Activated naive CD4-positive, alpha-beta T cell treated with anti-CD3 and anti-CD28 coated beads, Interleukin-2, amount 50 U/mL, for 72 hours (primary cell): ENCODE measurements at regions not wholly inside any gene's neighbourhood (a gene's known extent, or its start where the extent isn't known, plus 50 kb on each side); places are given as distances from the start of the nearest gene placed in this dataset.
"Not testable (repeated sequence)": the region's sequence is repeated elsewhere in the genome, so short reads cannot be mapped to it uniquely, and the experiment has no call there.

Source experiments
- ATAC-seq, 2 donors: fragments of 150-1000 bp; cut with Tn5 transposase; 2 replicates each; pipeline ENCODE4 v1.10.0; 2021; ENCODE audit warnings: mild to moderate bottlenecking in 2 of 2, moderate library complexity in 2 of 2
- DNase-seq, 2 donors: peaks; one replicate each; pipeline ENCODE4 v3.0.0; 2021 to 2022; ENCODE audit warnings: low spot score in 2 of 2
- H3K27ac Mint-ChIP-seq, 2 donors: one replicate each; pipeline ENCODE4 v1.8.0; 2022; ENCODE audit warnings: mild to moderate bottlenecking in 2 of 2, mixed read lengths in 2 of 2
- H3K36me3 Mint-ChIP-seq, 2 donors: one replicate each; pipeline ENCODE4 v1.8.0; 2022; ENCODE audit warnings: mixed read lengths in 2 of 2
- H3K9me3 Mint-ChIP-seq, 2 donors: one replicate each; pipeline ENCODE4 v1.8.0; 2022; ENCODE audit warnings: mixed read lengths in 2 of 2

DNA sequence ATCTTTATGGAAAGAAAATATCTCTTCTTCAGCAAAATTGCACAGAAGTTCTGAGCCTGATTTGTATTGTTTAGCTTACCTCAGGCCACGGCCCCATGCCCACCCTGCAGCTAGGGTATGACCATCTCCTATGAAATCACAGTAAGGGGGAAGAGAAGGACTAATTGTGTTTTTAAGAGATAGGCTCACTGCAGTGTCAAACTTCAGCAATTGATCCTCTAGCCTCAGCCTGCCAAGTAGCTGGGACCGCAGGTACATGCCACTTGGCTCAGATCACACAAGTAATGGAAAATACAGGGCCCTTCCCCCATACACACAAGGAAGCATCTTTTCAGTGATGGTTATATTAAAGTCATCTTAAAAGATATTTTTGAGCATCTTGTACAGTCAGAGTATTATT, 60.0 kb downstream of the DMAC1 start:
- H3K9me3 Mint-ChIP-seq, result peaks cover 0 to 13% of the 10 kb centered on the region in 2 donors
- DNase-seq (no peak), ATAC-seq (no peak)
- no peak overlapping the region for H3K27ac Mint-ChIP-seq
- no peaks in the 10 kb centered on the region for H3K36me3 Mint-ChIP-seq

DNA sequence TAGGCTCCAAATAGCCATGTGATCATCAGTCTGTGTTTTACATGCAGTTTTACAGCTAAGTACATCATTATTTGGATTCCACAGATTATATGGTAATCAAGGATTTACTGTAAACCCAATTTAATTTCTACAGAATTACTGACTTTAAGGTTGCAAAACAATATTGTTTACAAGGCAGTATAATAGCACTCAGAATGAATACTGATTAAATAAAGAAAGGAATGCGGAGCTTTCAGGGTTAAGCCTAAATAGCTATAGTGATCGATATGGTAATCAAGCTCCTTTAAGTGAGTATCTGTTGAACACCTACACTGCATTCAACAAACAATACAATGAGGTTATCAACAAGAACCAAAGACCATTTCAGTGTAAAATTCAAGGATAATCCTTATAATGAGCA, 64.3 kb downstream of the DMAC1 start:
- DNase-seq, result no peak
- Mint-ChIP-seq H3K9me3 (peaks cover 0 to 4% of the 10 kb centered on the region in 2 donors), H3K36me3 (no peaks in the 10 kb centered on the region), H3K27ac (no peak overlapping the region)
- ATAC-seq, result no peak

DNA sequence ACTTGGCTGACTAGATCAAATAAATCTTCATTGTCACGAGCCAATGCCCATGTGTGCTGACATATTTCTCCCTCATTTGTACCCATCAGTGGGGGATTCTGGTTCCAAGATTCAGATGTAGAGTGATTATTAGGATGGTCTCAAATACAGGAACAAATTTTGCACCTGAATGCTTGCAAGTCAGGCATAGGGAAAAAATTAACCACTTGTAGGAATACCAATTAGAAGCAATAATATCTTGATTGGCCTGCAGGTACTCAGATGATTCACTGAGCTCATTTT, 69.5 kb downstream of the DMAC1 start:
- ATAC-seq, result no peak
- no peak overlapping the region for H3K27ac Mint-ChIP-seq
- no peak for DNase-seq
- H3K36me3 Mint-ChIP-seq, result no peaks in the 10 kb centered on the region
- peaks cover 0 to 4% of the 10 kb centered on the region in 2 donors for H3K9me3 Mint-ChIP-seq

DNA sequence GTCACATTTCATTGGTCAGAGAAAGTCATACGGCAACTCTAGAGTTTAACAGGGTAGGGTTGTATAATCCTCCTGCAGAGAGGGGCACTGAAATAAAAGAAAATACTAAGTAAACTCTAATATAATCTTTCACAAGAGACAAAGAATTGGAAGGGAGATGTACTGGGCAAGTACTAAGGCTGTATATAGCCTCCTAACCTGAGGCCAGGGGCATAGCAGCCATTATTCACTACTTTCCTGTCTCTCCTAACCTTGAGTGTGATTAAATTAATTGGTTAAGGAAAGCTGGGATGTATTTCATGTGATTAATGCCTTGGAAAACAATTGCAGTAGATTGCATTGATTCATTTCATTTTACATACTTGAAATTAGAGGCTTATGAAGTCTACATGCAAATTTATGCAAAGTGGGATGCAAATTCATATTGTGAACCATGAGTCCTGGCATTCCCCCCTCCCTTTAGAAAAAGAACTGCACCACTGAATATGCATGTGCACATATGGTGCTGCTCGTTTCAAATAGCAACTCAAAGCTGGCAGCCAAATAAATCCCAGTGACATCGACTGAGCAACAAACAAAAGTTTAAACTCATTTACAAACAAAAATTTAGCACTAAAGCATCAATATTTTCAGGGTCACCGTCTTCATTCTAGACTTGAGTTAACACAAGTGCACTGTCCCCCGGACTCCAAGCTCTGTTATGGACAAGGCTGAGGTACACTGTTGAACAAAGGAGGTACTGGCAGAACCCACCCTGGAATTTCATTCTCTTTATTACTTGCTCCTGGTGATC, 70.0 kb downstream of the DMAC1 start:
- peaks cover 0 to 4% of the 10 kb centered on the region in 2 donors for H3K9me3 Mint-ChIP-seq
- H3K27ac Mint-ChIP-seq, result no peak overlapping the region
- DNase-seq (no peak), ATAC-seq (no peak)
- no peaks in the 10 kb centered on the region for H3K36me3 Mint-ChIP-seq

DNA sequence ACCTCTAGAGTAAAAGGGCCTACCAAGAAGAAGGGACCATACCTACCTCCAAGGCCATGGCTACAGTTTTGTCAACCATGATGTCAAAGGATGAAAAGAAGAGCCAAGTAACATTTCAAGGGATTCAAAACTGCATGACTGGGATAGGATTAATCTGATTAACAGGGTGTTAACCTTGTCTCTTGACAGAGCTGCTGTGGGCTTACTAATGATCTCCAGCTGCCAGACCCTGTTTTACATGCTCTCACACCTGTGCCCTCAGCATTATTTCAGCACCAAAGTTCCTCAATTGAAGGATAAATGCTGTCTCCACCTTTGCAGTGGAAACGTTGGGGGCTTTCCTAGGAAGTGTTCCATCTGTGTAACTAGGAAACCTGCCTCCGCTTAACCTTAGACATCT, 78.3 kb downstream of the DMAC1 start:
- Mint-ChIP-seq H3K9me3 (peaks cover 0 to 9% of the 10 kb centered on the region in 2 donors), H3K27ac (no peak overlapping the region), H3K36me3 (no peaks in the 10 kb centered on the region)
- no peak for DNase-seq
- ATAC-seq, result no peak

DNA sequence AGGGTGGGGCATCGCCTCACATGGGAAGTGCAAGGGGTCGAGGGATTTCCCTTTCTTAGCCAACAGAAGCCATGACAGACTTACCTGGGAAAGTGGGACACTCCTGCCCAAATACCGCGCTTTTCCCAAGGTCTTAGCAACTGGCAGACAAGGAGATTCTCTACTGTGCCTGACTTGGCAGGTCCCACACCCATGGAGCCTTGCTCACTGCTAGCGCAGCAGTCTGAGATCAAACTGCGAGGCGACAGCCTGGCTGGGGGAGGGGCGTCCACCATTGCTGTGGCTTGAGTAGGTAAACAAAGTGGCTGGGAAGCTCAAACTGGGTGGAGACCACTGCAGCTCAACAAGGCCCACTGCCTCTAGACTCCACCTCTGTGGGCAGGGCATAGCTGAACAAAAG, 86.5 kb downstream of the DMAC1 start:
- not testable (repeated sequence) for DNase-seq, H3K36me3 Mint-ChIP-seq, ATAC-seq, H3K27ac Mint-ChIP-seq
- H3K9me3 Mint-ChIP-seq, result peaks cover 0 to 20% of the 10 kb centered on the region in 2 donors

DNA sequence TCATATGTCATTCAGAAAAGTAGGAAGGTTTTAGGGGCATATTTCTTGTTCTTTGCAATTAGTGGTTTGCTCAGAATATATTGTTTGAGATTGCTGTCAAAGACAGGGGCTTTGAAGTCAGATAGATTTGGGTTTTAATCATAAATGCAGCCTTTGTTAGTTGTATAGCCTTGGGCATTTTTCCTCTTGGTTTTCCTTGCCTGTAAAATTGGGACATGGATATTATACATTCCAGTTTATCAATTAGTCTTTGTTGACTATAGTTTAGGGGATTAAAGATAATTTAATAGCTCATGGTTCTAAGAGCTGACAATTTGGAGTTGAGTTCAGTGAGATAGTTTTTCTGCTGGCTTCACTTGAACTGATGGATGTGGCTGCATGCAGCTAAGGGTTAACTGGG, 88.9 kb downstream of the DMAC1 start:
- Mint-ChIP-seq H3K9me3 (peaks cover 0 to 11% of the 10 kb centered on the region in 2 donors), H3K27ac (no peak overlapping the region), H3K36me3 (peaks cover 3% of the 10 kb centered on the region in 2 donors)
- DNase-seq (no peak), ATAC-seq (no peak)

DNA sequence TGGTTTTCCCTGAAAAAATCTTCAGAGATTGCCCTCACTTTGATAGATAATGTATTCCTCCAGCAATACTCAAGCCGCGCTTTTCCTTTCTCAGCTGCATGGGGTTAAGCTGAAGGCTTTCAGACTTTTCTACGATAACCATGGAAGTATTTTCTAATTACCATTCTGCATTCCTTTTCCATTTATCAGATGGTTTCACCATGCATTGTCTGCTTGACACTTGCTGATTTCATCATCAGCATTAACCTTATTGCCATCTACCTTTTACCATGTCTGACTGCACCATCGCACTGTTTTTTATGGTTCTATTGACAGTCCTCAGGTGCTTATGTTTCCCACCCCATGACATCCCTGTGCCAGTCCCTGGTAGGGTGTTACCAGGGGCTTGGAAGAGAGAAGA, 91.6 kb downstream of the DMAC1 start:
- no peak for DNase-seq
- Mint-ChIP-seq H3K27ac (no peak overlapping the region), H3K9me3 (no peaks in the 10 kb centered on the region), H3K36me3 (no peaks in the 10 kb centered on the region)
- no peak for ATAC-seq

DNA sequence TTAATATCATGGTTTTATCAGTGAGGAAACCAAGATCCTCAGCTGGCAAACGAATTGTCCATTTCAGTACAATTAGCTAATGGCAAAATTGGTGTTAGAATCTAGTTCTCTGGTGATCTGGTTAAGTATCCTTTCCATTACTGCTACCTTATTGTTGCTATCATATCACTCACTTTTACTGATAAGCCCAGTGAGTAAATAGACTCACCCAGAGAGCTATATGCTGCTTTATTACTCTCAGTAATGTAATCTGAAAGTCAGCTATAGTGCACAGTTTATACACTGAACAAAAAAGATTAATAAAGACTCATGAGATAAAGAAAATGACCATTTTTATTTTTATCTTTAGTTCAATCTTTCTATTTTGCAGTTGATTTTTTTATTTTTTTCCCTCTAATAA, 95.0 kb downstream of the DMAC1 start:
- Mint-ChIP-seq H3K9me3 (no peaks in the 10 kb centered on the region), H3K27ac (no peak overlapping the region), H3K36me3 (peaks cover 0 to 6% of the 10 kb centered on the region in 2 donors)
- DNase-seq (no peak), ATAC-seq (no peak)

DNA sequence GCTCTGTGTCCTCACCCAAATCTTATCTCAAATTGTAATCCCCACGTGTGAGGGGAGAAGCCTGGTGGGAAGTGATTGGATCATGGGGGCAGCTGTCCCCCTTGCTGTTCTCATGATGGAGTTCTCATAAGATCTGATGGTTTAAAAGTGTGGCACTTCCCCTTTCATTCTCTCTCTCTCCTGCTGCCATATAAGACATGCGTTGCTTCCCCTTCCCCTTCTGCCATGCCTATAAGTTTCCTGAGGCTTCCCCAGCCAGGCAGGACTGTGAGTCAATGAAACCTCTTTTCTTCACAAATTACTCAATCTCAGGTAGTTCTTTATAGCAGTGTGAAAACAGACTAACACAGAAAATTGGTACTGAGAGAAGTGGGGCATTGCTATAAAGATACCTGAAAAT, 107.7 kb downstream of the DMAC1 start:
- H3K27ac Mint-ChIP-seq, result no peak overlapping the region
- peaks cover 0 to 6% of the 10 kb centered on the region in 2 donors for H3K9me3 Mint-ChIP-seq
- DNase-seq (no peak), ATAC-seq (no peak)
- no peaks in the 10 kb centered on the region for H3K36me3 Mint-ChIP-seq

DNA sequence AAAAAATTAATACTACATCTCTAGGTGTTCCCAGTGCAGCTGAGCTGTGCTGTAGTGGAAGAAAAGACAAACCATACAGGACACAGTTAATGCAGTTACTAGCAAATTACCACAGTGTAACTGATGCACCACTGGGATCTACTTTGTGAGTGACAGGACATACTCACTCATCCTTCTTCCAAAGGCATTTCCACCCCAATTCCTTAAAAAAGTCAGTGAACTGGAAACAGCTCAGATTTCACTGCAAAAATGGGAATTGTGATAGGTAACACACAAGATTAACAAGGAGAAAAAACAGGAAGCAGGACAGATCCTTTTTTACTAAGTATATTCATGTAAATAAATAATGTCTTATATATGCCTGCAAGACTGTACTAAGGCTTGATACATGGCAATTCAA, 109.6 kb downstream of the DMAC1 start:
- Mint-ChIP-seq H3K36me3 (no peaks in the 10 kb centered on the region), H3K27ac (no peak overlapping the region), H3K9me3 (peaks cover 0 to 6% of the 10 kb centered on the region in 2 donors)
- ATAC-seq, result no peak
- no peak for DNase-seq

DNA sequence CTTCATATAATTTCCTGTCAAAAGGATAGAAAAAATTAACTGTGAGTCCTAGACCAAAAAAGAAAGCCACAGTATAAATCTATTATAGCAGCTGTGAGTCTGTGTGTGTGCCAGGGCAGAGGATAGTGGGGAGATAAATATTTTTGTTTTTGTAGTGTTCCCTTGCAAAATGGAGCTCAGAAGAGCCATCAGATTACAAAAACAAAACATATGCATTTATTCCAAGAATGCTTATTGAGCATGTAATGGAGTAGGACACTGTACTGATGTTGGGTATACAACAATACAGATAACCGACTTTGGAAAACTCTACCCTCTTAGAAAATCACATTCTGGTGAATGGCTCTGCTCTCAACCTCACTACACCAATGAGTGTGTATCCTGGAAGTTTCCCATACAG, 111.0 kb downstream of the DMAC1 start:
- ATAC-seq (no peak), DNase-seq (no peak)
- Mint-ChIP-seq H3K36me3 (no peaks in the 10 kb centered on the region), H3K9me3 (peaks cover 0 to 6% of the 10 kb centered on the region in 2 donors), H3K27ac (no peak overlapping the region)

DNA sequence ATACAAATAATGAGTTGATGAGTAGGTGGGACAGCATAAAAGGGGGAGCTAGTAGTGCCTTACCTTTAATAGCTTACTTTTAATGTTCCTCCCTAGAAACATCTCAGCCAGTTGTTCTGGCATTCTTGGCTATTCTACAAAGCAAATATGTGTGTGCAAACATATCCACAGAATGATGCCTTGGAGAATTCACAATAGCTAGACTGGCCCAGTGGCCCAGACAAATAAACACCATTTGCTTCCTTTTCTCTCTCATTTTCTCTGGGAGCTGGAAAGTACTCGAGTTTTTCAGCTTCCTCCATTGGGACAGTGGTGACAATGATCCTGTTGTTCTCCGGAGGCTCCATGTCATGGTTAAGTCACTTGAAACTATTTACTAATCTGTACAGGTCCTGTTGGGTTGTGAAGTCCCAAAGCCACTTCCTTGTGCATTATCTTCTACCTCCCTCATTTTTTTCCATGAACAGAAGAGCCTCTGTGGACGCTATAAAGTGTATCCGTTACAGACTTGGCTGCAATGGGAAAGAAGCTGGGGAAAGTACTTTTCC, 122.9 kb downstream of the DMAC1 start:
- DNase-seq, result no peak
- ATAC-seq, result no peak
- Mint-ChIP-seq H3K36me3 (peaks cover 0 to 4% of the 10 kb centered on the region in 2 donors), H3K27ac (no peak overlapping the region), H3K9me3 (peaks cover 0 to 9% of the 10 kb centered on the region in 2 donors)

DNA sequence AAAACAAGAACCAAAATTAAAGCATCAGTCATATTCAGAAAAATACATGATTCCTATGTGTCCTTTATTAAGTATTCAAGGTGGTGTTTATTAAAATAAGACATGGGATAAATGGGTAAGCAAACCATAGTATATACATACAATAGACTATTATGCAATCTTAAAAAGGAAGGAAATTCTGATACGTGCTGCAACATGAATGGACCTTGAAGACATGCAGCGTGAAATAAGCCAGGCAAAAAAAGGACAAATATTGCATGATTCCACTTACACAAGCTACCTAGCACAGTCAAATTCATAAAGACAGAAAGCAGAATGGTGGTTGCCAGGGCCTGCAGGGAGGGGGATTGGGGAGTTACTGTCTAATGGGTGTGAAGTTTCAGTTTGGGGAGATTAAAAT, 127.7 kb downstream of the DMAC1 start:
- no peak overlapping the region for H3K27ac Mint-ChIP-seq
- peaks cover 0 to 2% of the 10 kb centered on the region in 2 donors for H3K36me3 Mint-ChIP-seq
- ATAC-seq (no peak), DNase-seq (no peak)
- peaks cover 0 to 7% of the 10 kb centered on the region in 2 donors for H3K9me3 Mint-ChIP-seq

DNA sequence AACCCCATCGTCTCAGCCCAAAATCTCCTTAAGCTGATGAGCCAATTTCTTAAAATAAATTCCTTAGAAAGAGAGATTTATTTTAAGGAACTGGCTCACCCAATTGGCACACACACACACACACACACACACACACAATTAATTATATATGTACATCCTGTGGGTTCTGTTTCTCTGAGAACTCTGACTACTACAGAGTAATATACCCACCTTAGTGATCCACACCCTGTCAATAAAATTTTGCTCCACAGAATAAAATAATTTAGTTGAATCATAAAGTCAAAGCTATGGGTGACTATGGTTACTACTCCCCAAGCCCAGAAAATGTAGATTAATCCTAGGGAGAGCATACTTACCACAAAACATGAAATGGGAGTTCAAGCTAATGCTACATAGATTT, 131.0 kb downstream of the DMAC1 start:
- DNase-seq (no peak), ATAC-seq (no peak)
- H3K9me3 Mint-ChIP-seq, result peaks cover 0 to 6% of the 10 kb centered on the region in 2 donors
- no peaks in the 10 kb centered on the region for H3K36me3 Mint-ChIP-seq
- H3K27ac Mint-ChIP-seq, result no peak overlapping the region

DNA sequence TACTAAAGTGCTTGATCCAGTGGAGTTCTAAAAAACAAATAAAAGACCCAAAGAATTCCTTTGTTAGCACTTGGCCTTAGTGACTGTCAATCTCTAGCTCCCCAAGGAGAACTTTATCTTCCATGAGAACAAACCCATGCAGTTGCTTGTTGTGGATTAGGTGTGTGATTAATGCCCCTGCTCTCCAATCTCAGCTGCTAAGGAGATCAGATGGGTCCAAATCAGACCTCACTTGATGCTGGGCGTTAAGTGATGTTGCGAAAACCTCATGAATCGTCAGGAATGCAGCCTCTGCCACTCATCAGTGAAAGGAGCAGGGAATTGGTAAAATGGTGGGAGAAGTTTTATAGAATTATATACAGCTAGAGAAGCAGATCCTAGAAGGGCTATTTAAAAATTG, 133.7 kb downstream of the DMAC1 start:
- no peak for ATAC-seq
- no peak overlapping the region for H3K27ac Mint-ChIP-seq

DNA sequence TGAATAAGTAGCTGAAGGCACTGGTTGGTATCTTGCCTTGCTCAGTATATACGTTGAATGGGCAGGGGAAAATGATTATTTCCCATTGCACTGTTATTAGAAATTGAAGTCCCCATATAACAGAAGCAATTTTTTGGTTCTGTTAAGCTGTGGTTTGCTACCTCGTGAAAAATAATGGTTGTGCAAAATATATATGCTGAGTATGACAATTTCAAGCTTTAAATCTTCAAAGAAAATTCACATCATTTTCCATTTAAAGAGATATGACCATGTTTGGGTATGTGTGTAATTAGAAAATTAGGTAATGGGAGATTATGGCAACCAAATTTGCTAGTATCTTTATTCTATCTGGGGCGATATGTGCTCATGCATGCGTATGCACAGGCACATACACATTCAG, 139.8 kb downstream of the DMAC1 start:
- H3K36me3 Mint-ChIP-seq, result no peaks in the 10 kb centered on the region

More for the DNA sequence above, 133.7 kb downstream of the DMAC1 start:
- Mint-ChIP-seq H3K36me3 (no peaks in the 10 kb centered on the region), H3K9me3 (no peaks in the 10 kb centered on the region)
- DNase-seq, result no peak

DNA sequence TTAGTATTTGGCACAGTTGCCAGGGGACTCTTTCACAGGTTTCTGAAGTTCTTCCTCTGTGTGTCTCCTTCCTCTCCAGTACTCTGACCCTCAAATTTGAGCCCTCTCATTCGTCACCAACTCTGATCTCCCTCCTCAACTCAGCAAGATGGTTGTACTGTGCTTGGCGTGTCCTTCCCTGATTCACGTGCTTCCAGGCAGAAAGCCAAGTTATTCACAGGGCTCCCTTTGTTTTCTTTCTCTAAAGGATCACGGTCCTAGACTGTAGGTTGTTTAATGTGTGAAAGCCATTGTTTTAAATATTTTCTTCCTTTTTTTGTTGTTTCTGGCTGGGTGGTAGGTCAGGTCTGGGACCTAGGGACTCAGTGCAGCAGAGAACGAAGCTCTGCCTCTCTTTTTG, 142.9 kb downstream of the DMAC1 start:
- no peak for ATAC-seq
- no peak overlapping the region for H3K27ac Mint-ChIP-seq
- no peaks in the 10 kb centered on the region for H3K36me3 Mint-ChIP-seq
- no peak for DNase-seq
- H3K9me3 Mint-ChIP-seq, result no peaks in the 10 kb centered on the region

More for the DNA sequence above, 139.8 kb downstream of the DMAC1 start:
- DNase-seq, result no peak
- Mint-ChIP-seq H3K27ac (no peak overlapping the region), H3K9me3 (no peaks in the 10 kb centered on the region)
- ATAC-seq, result no peak
